ENCODE measurements at regions not wholly inside any gene's neighbourhood (a gene's known extent, or its start where the extent isn't known, plus 50 kb on each side); places are given as distances from the start of the nearest gene placed in this dataset.

- no peak for TF ChIP-seq SNAI2 (CRISPR knock-in tag; IDR thresholded peaks at IDR 0.05)
- TF ChIP-seq GLIS3 (CRISPR knock-in tag; IDR thresholded peaks at IDR 0.05): no peak
- TF ChIP-seq CSDC2 (CRISPR knock-in tag; IDR thresholded peaks at IDR 0.05): no peak
- TF ChIP-seq ZNF8 (CRISPR knock-in tag; IDR thresholded peaks at IDR 0.05): no peak
- no peak for TF ChIP-seq CREB5 (CRISPR knock-in tag; IDR thresholded peaks at IDR 0.05; ENCODE audit: low read depth)
- no peak for TF ChIP-seq PATZ1 (CRISPR knock-in tag; IDR thresholded peaks at IDR 0.05; ENCODE audit: borderline replicate concordance)
Measured at GRCh38 chr6:156593893-156594292, 183.3 kb upstream of the ARID1B start.
